Brain microvascular endothelial cell (primary cell): ENCODE measurements at regions not wholly inside any gene's neighbourhood (a gene's known extent, or its start where the extent isn't known, plus 50 kb on each side); places are given as distances from the start of the nearest gene placed in this dataset.

Source experiments
- DNase-seq: peaks from one replicate; pipeline ENCODE4 v3.0.0-alpha.2; 2020
- H3K27ac ChIP-seq: fragments of 250-450 bp; sonication (Bioruptor Pico); 2 replicates; pipeline ENCODE4 v1.5.1; 2020; ENCODE audit warnings: mild to moderate bottlenecking, moderate library complexity
- H3K27me3 ChIP-seq: fragments of 250-450 bp; sonication (Bioruptor Pico); replicated peaks from 2 replicates; pipeline ENCODE4 v1.5.1; 2020; ENCODE audit warnings: mild to moderate bottlenecking
- H3K36me3 ChIP-seq: fragments of 250-450 bp; sonication (Bioruptor Pico); replicated peaks from 2 replicates; pipeline ENCODE4 v1.5.1; 2020; ENCODE audit warnings: mild to moderate bottlenecking
- H3K4me3 ChIP-seq: 2 replicates; pipeline ENCODE4 v1.5.1; 2011; ENCODE audit warnings: low read depth, mild to moderate bottlenecking, control low read depth, low read length, moderate library complexity
- CTCF ChIP-seq: IDR thresholded peaks from 2 replicates; pipeline ENCODE4 v1.5.1; 2011; ENCODE audit warnings: low read depth, mild to moderate bottlenecking, moderate library complexity, low read length, control low read depth, inconsistent platforms; ENCODE audit errors: missing control alignments
- in situ Hi-C: cut with HindIII; loops from 2 replicates; pipeline ENCODE4 v1.10.0; 2017; ENCODE audit warnings: low sequenced_read_pairs, low pct_ligation_motif_present

GRCh38 chr9:23326597-23326996 is 499.4 kb downstream of the ELAVL2 start:
- no peak for DNase-seq
- H3K36me3 ChIP-seq, result no peaks in the 10 kb centered on the region
- no peak overlapping the region for H3K4me3 ChIP-seq
- TF ChIP-seq CTCF, result no peak
- no peaks in the 10 kb centered on the region for H3K27me3 ChIP-seq
- H3K27ac ChIP-seq, result no peak overlapping the region
- in situ Hi-C loops, result no loop called here

- Histone ChIP-seq H3K27me3 (no peaks in the 10 kb centered on the region), H3K27ac (no peak overlapping the region), H3K36me3 (no peaks in the 10 kb centered on the region), H3K4me3 (no peak overlapping the region)
- in situ Hi-C loops, result no loop called here
- no peak for TF ChIP-seq CTCF
- DNase-seq, result no peak
These were observed 484.7 kb downstream of the ELAVL2 start for GRCh38 chr9:23341346-23341745.

GRCh38 chr9:23342291-23342690 is 483.7 kb downstream of the ELAVL2 start:
- DNase-seq, result no peak
- no peaks in the 10 kb centered on the region for H3K27me3 ChIP-seq
- in situ Hi-C loops, result no loop called here
- no peaks in the 10 kb centered on the region for H3K36me3 ChIP-seq
- TF ChIP-seq CTCF, result no peak
- H3K27ac ChIP-seq, result no peak overlapping the region
- no peak overlapping the region for H3K4me3 ChIP-seq

GRCh38 chr9:23343226-23343625 is 482.8 kb downstream of the ELAVL2 start:
- no peak for TF ChIP-seq CTCF
- Histone ChIP-seq H3K4me3 (no peak overlapping the region), H3K36me3 (no peaks in the 10 kb centered on the region), H3K27me3 (no peaks in the 10 kb centered on the region), H3K27ac (no peak overlapping the region)
- no peak for DNase-seq
- in situ Hi-C loops, result no loop called here

- Histone ChIP-seq H3K27ac (no peak overlapping the region), H3K4me3 (no peak overlapping the region), H3K27me3 (no peaks in the 10 kb centered on the region), H3K36me3 (no peaks in the 10 kb centered on the region)
- in situ Hi-C loops, result no loop called here
- no peak for DNase-seq
- TF ChIP-seq CTCF, result no peak
These were observed 464.9 kb downstream of the ELAVL2 start for GRCh38 chr9:23361096-23361495.

- Histone ChIP-seq H3K36me3 (no peaks in the 10 kb centered on the region), H3K4me3 (no peak overlapping the region), H3K27ac (no peak overlapping the region), H3K27me3 (no peaks in the 10 kb centered on the region)
- no peak for DNase-seq
- in situ Hi-C loops, result no loop called here
- no peak for TF ChIP-seq CTCF
These were observed 453.3 kb downstream of the ELAVL2 start for GRCh38 chr9:23372703-23373102.
